ENCODE measurements at regions not wholly inside any gene's neighbourhood (a gene's known extent, or its start where the extent isn't known, plus 50 kb on each side); places are given as distances from the start of the nearest gene placed in this dataset.

- no peak for TF ChIP-seq POLR2A (IDR thresholded peaks at IDR 0.05; ENCODE audit: low read length)
- TF ChIP-seq GATA1 (IDR thresholded peaks at IDR 0.05; ENCODE audit: low read depth, low read length) = no peak
These were observed 425.9 kb upstream of the RUNX1 start for GRCh38 chr21:35475009-35475408.

All from erythroblast (primary cell).